Mesothelial cell of epicardium (in vitro differentiated cells): ENCODE measurements at regions not wholly inside any gene's neighbourhood (a gene's known extent, or its start where the extent isn't known, plus 50 kb on each side); places are given as distances from the start of the nearest gene placed in this dataset.
A peak's percentile ranks its signal among the peaks of the same experiment; 100 is the strongest.

Source experiments
- DNase-seq, 2 experiments: peaks; one replicate each; pipeline ENCODE4 v3.0.0; 2021; ENCODE audit warnings: low spot score in 2 of 2; ENCODE audit not compliant: unreplicated experiment in 2 of 2
- H3K27ac Mint-ChIP-seq: 2 replicates; pipeline ENCODE4 v1.8.0; 2021; ENCODE audit warnings: mixed read lengths
- H3K27me3 Mint-ChIP-seq: 2 replicates; pipeline ENCODE4 v1.8.0; 2021; ENCODE audit warnings: low read depth, mixed read lengths
- H3K36me3 Mint-ChIP-seq: 2 replicates; pipeline ENCODE4 v1.8.0; 2021; ENCODE audit warnings: mixed read lengths
- H3K4me1 Mint-ChIP-seq: 2 replicates; pipeline ENCODE4 v1.8.0; 2021; ENCODE audit warnings: mixed read lengths
- H3K4me3 Mint-ChIP-seq: 2 replicates; pipeline ENCODE4 v1.8.0; 2021; ENCODE audit warnings: mild to moderate bottlenecking, moderate library complexity, mixed read lengths
- H3K9me3 Mint-ChIP-seq: 2 replicates; pipeline ENCODE4 v1.8.0; 2021; ENCODE audit warnings: mixed read lengths
- CTCF ChIP-seq: fragments of 200-600 bp; sonication (generic); IDR thresholded peaks from one replicate; pipeline ENCODE4 v1.5.0; 2021; ENCODE audit warnings: antibody characterized with exemption; ENCODE audit not compliant: unreplicated experiment

GRCh38 chr9:91029650-91030361, 228.2 kb downstream of the SYK start:
- H3K4me3 Mint-ChIP-seq: no peak overlapping the region
- no peak for TF ChIP-seq CTCF
- no peak overlapping the region for H3K27ac Mint-ChIP-seq
- peaks cover 1% of the 10 kb centered on the region for H3K4me1 Mint-ChIP-seq
- H3K36me3 Mint-ChIP-seq: no peaks in the 10 kb centered on the region
- H3K27me3 Mint-ChIP-seq: peaks cover 6% of the 10 kb centered on the region
- DNase-seq: peak in 1 of 2 experiments; percentile 31
- H3K9me3 Mint-ChIP-seq: no peaks in the 10 kb centered on the region

DNA sequence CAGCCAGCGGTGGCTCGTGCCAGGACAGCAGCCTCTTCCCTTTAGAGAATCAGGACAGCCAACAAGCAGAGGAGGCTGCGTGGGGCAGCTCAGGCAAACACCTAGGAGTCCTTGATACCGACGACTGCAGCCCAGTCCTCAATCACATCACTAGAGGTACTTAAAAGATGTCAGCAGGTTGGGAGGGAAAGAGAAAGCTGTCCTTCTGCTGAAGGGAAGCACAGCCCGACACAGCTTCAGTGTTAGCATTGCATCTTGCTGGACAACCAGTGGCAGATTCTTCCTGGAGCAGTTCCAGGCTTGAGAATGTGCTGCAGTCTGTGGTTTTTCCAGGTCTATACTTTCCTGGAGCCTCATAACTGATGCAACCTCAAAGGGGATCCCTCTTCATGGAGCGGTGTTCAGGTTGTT, 230.5 kb downstream of the SYK start:
- no peak for DNase-seq
- peaks cover 6% of the 10 kb centered on the region for H3K27me3 Mint-ChIP-seq

DNA sequence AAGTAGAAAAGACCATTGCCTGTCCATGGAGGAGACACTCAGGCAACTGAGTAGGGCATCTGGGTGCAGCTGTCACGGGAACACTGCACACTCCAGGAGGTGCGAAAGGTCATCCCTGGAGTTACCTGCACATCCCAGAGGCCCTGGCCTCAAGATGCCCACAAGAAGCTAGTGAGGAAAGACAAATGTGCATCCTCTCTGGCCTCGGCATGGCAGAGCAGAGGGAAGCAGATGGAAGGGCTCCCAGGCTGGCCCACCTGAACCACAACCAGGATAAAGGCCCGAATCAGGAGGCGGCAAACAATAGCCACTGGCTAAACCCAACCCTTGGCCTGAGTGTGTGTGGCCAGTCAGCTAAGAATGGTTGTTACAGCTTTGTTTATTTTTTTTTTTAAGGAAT, 231.7 kb downstream of the SYK start:
- H3K27me3 Mint-ChIP-seq: peaks cover 6% of the 10 kb centered on the region
- no peak for DNase-seq
- no peak overlapping the region for H3K4me3 Mint-ChIP-seq
- no peaks in the 10 kb centered on the region for H3K36me3 Mint-ChIP-seq
- no peaks in the 10 kb centered on the region for H3K9me3 Mint-ChIP-seq
- H3K4me1 Mint-ChIP-seq: peaks cover 11% of the 10 kb centered on the region
- H3K27ac Mint-ChIP-seq: no peak overlapping the region
- no peak for TF ChIP-seq CTCF

More for the DNA sequence above, 230.5 kb downstream of the SYK start:
- no peaks in the 10 kb centered on the region for H3K36me3 Mint-ChIP-seq
- peaks cover 2% of the 10 kb centered on the region for H3K4me1 Mint-ChIP-seq
- TF ChIP-seq CTCF: no peak
- no peak overlapping the region for H3K4me3 Mint-ChIP-seq
- no peaks in the 10 kb centered on the region for H3K9me3 Mint-ChIP-seq
- no peak overlapping the region for H3K27ac Mint-ChIP-seq

DNA sequence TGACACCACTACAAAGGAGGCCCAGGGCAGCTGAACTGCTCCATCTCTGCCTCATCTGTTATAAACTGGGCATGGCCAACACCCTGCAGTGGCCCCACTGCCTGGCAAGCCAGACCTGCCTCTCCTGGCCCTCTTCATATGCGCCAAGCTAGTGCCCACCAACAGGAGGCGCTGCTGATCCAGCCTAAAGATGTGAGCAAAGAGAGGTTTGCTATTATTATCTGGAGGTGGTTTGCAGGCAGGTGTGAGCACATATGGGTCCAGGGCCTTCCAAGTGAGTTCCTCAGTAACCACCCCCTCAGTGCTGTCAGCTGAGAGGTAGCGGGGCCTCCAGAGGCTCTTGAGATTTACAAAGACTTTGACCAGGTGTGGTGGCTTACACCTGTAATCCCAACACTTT, 232.2 kb downstream of the SYK start:
- H3K36me3 Mint-ChIP-seq: no peaks in the 10 kb centered on the region
- no peak overlapping the region for H3K27ac Mint-ChIP-seq
- peak; percentile 40 for TF ChIP-seq CTCF
- DNase-seq: no peak
- peaks cover 6% of the 10 kb centered on the region for H3K27me3 Mint-ChIP-seq
- H3K4me1 Mint-ChIP-seq: peaks cover 11% of the 10 kb centered on the region
- no peaks in the 10 kb centered on the region for H3K9me3 Mint-ChIP-seq
- H3K4me3 Mint-ChIP-seq: no peak overlapping the region

GRCh38 chr9:91034521-91034920, 232.9 kb downstream of the SYK start:
- DNase-seq: no peak

More at GRCh38 chr9:91034521-91034920, 232.9 kb downstream of the SYK start:
- Mint-ChIP-seq H3K27me3 (peaks cover 6% of the 10 kb centered on the region), H3K27ac (no peak overlapping the region), H3K4me3 (no peak overlapping the region), H3K36me3 (no peaks in the 10 kb centered on the region), H3K4me1 (peaks cover 11% of the 10 kb centered on the region), H3K9me3 (no peaks in the 10 kb centered on the region)
- TF ChIP-seq CTCF: no peak
